Activated CD8-positive, alpha-beta T cell treated with anti-CD3 and anti-CD28 coated beads, Interleukin-2, amount 10 ng/mL, durations not matched to agents 7 days and 5 days (primary cell): ENCODE measurements at regions not wholly inside any gene's neighbourhood (a gene's known extent, or its start where the extent isn't known, plus 50 kb on each side); places are given as distances from the start of the nearest gene placed in this dataset.
"Not testable (repeated sequence)": the region's sequence is repeated elsewhere in the genome, so short reads cannot be mapped to it uniquely, and the experiment has no call there.

Source experiments
- ATAC-seq: fragments of 150-1000 bp; cut with Tn5 transposase; one replicate; pipeline ENCODE4 v1.10.0; 2021; ENCODE audit warnings: moderate library complexity
- CTCF ChIA-PET: fragments of 350-600 bp; sonication (Branson Sonifier 250); formaldehyde crosslinking; loops from one replicate; lab custom pipeline; 2021; ENCODE audit warnings: antibody characterized with exemption; lab: Charles Lee
- POLR2A ChIA-PET: fragments of 350-600 bp; sonication (Branson Sonifier 250); formaldehyde crosslinking; loops from one replicate; lab custom pipeline; 2021; ENCODE audit warnings: antibody characterized with exemption; lab: Charles Lee
- DNase-seq: peaks from one replicate; pipeline ENCODE4 v3.0.0-alpha.2; 2020
- H3K27ac Mint-ChIP-seq: one replicate; pipeline ENCODE4 v1.8.0; 2021; ENCODE audit warnings: mild to moderate bottlenecking, mixed read lengths
- H3K27me3 Mint-ChIP-seq: one replicate; pipeline ENCODE4 v1.8.0; 2021; ENCODE audit warnings: low read depth, mixed read lengths
- H3K36me3 Mint-ChIP-seq: one replicate; pipeline ENCODE4 v1.8.0; 2021; ENCODE audit warnings: low read depth, mixed read lengths
- H3K4me1 Mint-ChIP-seq: one replicate; pipeline ENCODE4 v1.8.0; 2021; ENCODE audit warnings: low read depth, mixed read lengths
- H3K4me3 Mint-ChIP-seq: one replicate; pipeline ENCODE4 v1.8.0; 2021; ENCODE audit warnings: mild to moderate bottlenecking, mixed read lengths
- H3K9me3 Mint-ChIP-seq: one replicate; pipeline ENCODE4 v1.8.0; 2022; ENCODE audit warnings: mixed read lengths; ENCODE audit not compliant: insufficient read depth

GRCh38 chr2:91567546-91568335, 2876.3 kb downstream of the RPIA start:
- H3K9me3 Mint-ChIP-seq, H3K27me3 Mint-ChIP-seq, POLR2A ChIA-PET, DNase-seq, H3K36me3 Mint-ChIP-seq, H3K27ac Mint-ChIP-seq, H3K4me1 Mint-ChIP-seq, H3K4me3 Mint-ChIP-seq, CTCF ChIA-PET, ATAC-seq: not testable (repeated sequence)

- H3K4me3 Mint-ChIP-seq = not testable (repeated sequence)
Measured at GRCh38 chr2:91568391-91569338, 2877.2 kb downstream of the RPIA start.

DNA sequence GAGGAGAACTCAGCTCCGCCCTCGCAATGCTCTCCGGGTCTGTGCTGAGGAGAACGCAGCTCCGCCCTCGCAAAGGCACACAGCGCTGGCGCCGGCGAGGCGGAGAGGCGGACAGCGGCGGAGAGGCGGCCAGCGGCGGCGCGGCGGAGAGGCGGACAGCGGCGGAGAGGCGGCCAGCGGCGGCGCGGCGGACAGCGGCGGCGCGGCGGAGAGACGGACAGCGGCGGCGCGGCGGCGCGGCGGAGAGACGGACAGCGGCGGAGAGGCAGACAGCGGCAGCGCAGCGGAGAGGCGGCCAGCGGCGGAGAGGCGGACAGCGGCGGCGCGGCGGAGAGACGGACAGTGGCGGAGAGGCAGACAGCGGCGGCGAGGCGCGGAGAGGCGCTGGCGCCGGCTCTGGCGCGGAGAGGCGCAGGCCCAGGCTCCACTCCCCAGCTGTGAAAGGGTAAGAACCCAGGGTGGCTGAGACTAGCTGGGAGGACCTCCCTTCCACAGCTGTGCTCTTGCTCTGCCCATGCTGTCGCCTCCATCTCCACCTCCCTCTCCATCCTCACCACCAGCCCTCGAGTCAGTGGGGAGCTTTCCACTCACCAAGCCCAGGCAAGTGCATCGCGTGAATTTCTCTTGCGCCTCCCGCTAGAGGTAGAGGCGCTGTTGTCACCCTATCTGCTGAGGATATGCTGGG, 2879.9 kb downstream of the RPIA start:
- POLR2A ChIA-PET, H3K4me1 Mint-ChIP-seq, H3K27ac Mint-ChIP-seq: not testable (repeated sequence)

More at GRCh38 chr2:91568391-91569338, 2877.2 kb downstream of the RPIA start:
- CTCF ChIA-PET, ATAC-seq, H3K9me3 Mint-ChIP-seq, H3K4me1 Mint-ChIP-seq, H3K27me3 Mint-ChIP-seq, POLR2A ChIA-PET, H3K27ac Mint-ChIP-seq, DNase-seq, H3K36me3 Mint-ChIP-seq: not testable (repeated sequence)

DNA sequence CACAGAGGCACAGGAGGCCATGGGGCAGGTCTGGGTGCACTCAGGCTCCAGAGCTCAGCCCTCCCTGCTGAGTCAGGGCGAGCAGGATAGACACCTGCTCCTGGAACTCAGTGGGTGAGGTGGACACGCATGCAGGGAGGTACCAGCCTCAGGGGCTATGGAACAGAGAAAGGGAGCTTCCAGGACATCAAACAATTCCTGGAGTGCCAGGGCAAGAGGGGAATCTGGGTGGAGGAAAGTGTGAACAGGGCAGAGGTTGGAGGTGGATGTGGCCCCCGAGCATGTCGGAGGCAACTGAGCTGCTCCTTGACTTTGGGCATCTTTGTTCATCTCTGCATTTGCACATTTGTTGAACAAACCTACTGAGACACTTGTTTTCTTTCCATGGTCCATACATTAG, 2881.5 kb downstream of the RPIA start:
- H3K27ac Mint-ChIP-seq, POLR2A ChIA-PET, DNase-seq, H3K4me3 Mint-ChIP-seq, ATAC-seq, CTCF ChIA-PET, H3K4me1 Mint-ChIP-seq, H3K36me3 Mint-ChIP-seq, H3K9me3 Mint-ChIP-seq, H3K27me3 Mint-ChIP-seq: not testable (repeated sequence)

More for the DNA sequence above, 2879.9 kb downstream of the RPIA start:
- ATAC-seq, CTCF ChIA-PET, H3K36me3 Mint-ChIP-seq, H3K4me3 Mint-ChIP-seq, DNase-seq, H3K9me3 Mint-ChIP-seq, H3K27me3 Mint-ChIP-seq: not testable (repeated sequence)

DNA sequence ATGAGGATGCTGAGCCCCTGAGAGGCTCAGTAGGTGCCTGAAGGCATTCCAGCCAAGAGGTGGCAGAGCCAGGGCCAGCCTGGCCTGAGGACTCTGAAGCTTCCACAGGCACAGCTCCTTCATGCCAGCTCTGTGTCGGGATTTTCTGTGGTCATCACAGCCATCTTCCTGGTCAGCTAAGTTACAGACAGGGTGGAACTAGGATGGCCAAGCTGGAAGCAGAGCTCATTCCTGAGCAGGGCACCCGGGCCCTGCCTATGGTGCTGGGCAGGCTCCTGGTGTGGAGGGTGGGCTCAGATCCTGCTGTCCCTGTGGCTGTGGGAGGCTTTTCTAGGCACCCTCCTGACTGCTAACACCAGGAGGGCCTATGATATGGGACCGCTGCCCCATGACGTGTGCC, 2882.3 kb downstream of the RPIA start:
- POLR2A ChIA-PET, ATAC-seq: not testable (repeated sequence)

DNA sequence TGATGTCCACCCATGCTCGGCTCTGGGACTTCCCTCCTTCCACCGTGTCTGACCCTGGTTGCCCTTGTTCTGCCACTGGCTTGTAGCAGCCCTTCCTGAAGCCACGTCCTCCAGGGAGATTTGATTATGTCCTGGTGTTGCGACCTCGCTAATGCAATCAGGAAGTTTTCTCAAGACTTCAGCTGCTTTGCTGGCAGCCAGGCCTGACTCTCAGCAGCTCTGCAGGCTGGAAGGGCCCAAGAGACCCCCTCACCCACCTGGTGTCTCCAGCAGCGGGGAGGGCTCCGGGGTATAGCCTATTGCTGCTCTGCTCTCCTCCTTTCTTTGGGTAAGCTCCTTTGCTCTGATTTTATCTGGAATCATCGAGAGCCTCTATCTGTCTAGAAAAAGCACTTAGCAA, 2882.8 kb downstream of the RPIA start:
- H3K36me3 Mint-ChIP-seq, ATAC-seq, H3K9me3 Mint-ChIP-seq, H3K4me3 Mint-ChIP-seq, H3K27me3 Mint-ChIP-seq, POLR2A ChIA-PET, H3K4me1 Mint-ChIP-seq, DNase-seq, CTCF ChIA-PET, H3K27ac Mint-ChIP-seq: not testable (repeated sequence)

More for the DNA sequence above, 2882.3 kb downstream of the RPIA start:
- H3K27me3 Mint-ChIP-seq, H3K36me3 Mint-ChIP-seq, H3K27ac Mint-ChIP-seq, DNase-seq, H3K4me3 Mint-ChIP-seq, H3K4me1 Mint-ChIP-seq, H3K9me3 Mint-ChIP-seq, CTCF ChIA-PET: not testable (repeated sequence)

- H3K36me3 Mint-ChIP-seq, H3K4me3 Mint-ChIP-seq, H3K9me3 Mint-ChIP-seq, H3K4me1 Mint-ChIP-seq, ATAC-seq, H3K27ac Mint-ChIP-seq, POLR2A ChIA-PET, H3K27me3 Mint-ChIP-seq, CTCF ChIA-PET, DNase-seq: not testable (repeated sequence)
Measured at GRCh38 chr2:91575701-91576100, 2884.2 kb downstream of the RPIA start.

DNA sequence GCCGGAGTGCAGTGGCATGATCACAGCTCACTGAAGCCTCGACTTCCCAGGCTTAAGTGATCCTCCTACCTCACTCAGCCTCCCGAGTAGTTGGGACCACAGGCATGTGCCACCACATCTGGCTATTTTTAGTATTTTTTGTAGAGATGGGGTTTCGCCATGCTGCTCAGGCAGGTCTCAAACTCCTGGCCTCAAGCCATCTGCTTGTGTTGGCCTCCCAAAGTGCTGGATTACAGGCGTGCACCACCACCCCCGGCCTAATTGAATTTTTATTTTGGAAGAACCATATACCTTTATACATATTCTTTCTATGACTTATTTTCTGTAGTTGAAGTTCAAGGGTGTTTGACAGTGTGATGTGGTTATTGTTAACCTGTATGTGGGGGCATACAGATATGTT, 2885.9 kb downstream of the RPIA start:
- H3K27ac Mint-ChIP-seq, POLR2A ChIA-PET, H3K27me3 Mint-ChIP-seq, H3K4me3 Mint-ChIP-seq, ATAC-seq, H3K36me3 Mint-ChIP-seq, H3K4me1 Mint-ChIP-seq, DNase-seq, CTCF ChIA-PET, H3K9me3 Mint-ChIP-seq: not testable (repeated sequence)

- H3K27me3 Mint-ChIP-seq, H3K4me3 Mint-ChIP-seq, POLR2A ChIA-PET, ATAC-seq, DNase-seq, H3K36me3 Mint-ChIP-seq, H3K4me1 Mint-ChIP-seq, CTCF ChIA-PET, H3K27ac Mint-ChIP-seq, H3K9me3 Mint-ChIP-seq: not testable (repeated sequence)
Measured at GRCh38 chr2:91578678-91579077, 2887.2 kb downstream of the RPIA start.

DNA sequence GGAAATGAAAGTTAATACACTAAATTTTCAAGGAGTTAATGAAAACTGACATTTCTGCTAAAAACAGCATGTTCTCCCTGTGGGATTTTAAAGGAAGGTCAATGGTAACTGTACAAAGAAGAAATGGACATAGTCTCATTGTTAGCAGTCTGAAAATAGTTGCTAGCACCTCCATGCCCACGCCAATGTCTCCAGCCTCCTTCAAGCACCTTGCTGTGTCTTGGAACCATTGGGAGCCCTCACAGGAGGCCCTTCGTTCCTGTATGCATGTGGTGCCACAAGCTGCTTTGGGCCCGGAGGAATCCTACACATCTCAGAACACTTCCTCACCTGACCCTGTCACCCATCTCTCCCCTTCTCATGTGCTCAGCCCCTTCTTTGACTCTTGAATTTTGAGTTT, 2888.1 kb downstream of the RPIA start:
- CTCF ChIA-PET, H3K9me3 Mint-ChIP-seq, H3K4me1 Mint-ChIP-seq, H3K4me3 Mint-ChIP-seq, H3K27ac Mint-ChIP-seq, H3K27me3 Mint-ChIP-seq, POLR2A ChIA-PET, H3K36me3 Mint-ChIP-seq, ATAC-seq, DNase-seq: not testable (repeated sequence)

DNA sequence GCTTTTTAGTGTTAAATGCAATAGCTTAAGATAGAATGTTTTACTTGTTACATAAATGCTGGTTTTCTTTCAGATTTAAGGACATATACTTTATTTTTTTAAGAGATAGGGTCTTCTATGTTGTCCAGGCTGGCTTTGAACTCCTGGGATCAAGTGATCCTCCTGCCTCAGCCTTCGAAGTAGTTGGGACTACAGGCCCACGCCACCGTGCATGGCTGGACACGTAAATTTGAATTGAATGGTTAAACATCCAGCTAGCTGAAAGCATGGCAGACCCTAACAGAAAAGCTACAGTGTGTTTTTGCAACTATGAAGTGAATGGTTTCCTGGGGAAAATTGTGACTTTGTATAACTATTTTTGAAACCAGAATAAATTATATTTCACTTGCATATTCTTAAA, 2888.6 kb downstream of the RPIA start:
- ATAC-seq, H3K27ac Mint-ChIP-seq, H3K27me3 Mint-ChIP-seq, H3K9me3 Mint-ChIP-seq, POLR2A ChIA-PET, H3K36me3 Mint-ChIP-seq, H3K4me1 Mint-ChIP-seq, DNase-seq, CTCF ChIA-PET, H3K4me3 Mint-ChIP-seq: not testable (repeated sequence)

DNA sequence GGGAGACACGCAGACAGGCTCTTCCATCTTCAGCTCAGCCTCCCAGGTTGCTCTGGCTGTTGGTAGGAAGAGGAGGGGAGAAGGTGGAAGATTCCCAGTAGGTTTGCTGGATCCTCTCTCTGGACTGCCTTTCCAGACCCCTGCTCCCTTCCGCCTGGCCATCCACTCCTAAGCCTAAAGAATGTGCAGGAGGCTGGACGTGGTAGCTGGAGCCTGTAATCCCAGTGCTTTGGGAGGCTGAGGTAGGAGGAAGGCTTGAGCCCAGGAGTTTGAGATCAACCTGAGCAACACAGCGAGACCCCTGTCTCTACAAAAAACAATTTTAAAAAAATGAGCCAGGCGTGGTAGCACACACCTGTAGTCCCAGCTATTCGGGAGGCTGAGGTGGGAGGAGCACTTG, 2895.6 kb downstream of the RPIA start:
- ATAC-seq, DNase-seq, H3K4me3 Mint-ChIP-seq, CTCF ChIA-PET, POLR2A ChIA-PET, H3K4me1 Mint-ChIP-seq, H3K27ac Mint-ChIP-seq, H3K9me3 Mint-ChIP-seq, H3K27me3 Mint-ChIP-seq, H3K36me3 Mint-ChIP-seq: not testable (repeated sequence)
